Thyroid gland (tissue), 4 donors: ENCODE measurements at regions not wholly inside any gene's neighbourhood (a gene's known extent, or its start where the extent isn't known, plus 50 kb on each side); places are given as distances from the start of the nearest gene placed in this dataset.

Source experiments
- DNase-seq, 2 donors: peaks; one replicate each; pipeline ENCODE4 v3.0.0-alpha.2; 2019
- H3K27ac ChIP-seq, 3 donors: fragments of 200-600 bp; sonication (generic); 1 replicate in 2 of 3; 2 replicates in 1 of 3; pipeline ENCODE4 v1.5.1; 2016 to 2019; ENCODE audit warnings: mild to moderate bottlenecking in 1 of 3, moderate library complexity in 1 of 3
- H3K27me3 ChIP-seq: fragments of 200-600 bp; sonication (generic); one replicate; pipeline ENCODE4 v1.5.1; 2019
- H3K36me3 ChIP-seq, 2 donors: fragments of 200-600 bp; sonication (generic); one replicate each; pipeline ENCODE4 v1.5.1; 2016 to 2019
- H3K4me1 ChIP-seq, 2 donors: fragments of 200-600 bp; sonication (generic); one replicate each; pipeline ENCODE4 v1.5.1; 2017 to 2019
- H3K4me3 ChIP-seq, 3 donors: fragments of 200-600 bp; sonication (generic); replicated peaks in 1 of 3; 1 replicate in 2 of 3; 2 replicates in 1 of 3; pipeline ENCODE4 v1.5.1; 2016; ENCODE audit warnings: mild to moderate bottlenecking in 1 of 3
- H3K9me3 ChIP-seq: fragments of 200-600 bp; sonication (generic); one replicate; pipeline ENCODE4 v1.5.1; 2017
- POLR2A ChIP-seq, 2 donors: fragments of 450-650 bp; IDR thresholded peaks; one replicate each; pipeline ENCODE4 v1.6.1; 2017; ENCODE audit warnings: antibody characterized with exemption in 2 of 2, mild to moderate bottlenecking in 2 of 2, moderate library complexity in 1 of 2
- WGBS, 2 donors: methylation state at CpG; one replicate each; pipeline ENCODE4 v1.1.5; 2017; 5-methylcytosine and 5-hydroxymethylcytosine counted together
- intact Hi-C: fragments of 100-400 bp; cut with DNase I; formaldehyde crosslinking; loops from one replicate; pipeline ENCODE4 v1.15.1; 2023
- TF ChIP-seq, protein P1 (sequence below), 6 experiments: fragments of 200-600 bp in 3 of 6; fragments of 450-650 bp in 3 of 6; sonication (generic) in 3 of 6; IDR thresholded peaks; one replicate each; pipeline ENCODE4 v1.5.1; 2016 to 2019; ENCODE audit warnings: antibody characterized with exemption in 6 of 6, mild to moderate bottlenecking in 2 of 6, inconsistent platforms in 1 of 6, moderate library complexity in 1 of 6

DNA sequence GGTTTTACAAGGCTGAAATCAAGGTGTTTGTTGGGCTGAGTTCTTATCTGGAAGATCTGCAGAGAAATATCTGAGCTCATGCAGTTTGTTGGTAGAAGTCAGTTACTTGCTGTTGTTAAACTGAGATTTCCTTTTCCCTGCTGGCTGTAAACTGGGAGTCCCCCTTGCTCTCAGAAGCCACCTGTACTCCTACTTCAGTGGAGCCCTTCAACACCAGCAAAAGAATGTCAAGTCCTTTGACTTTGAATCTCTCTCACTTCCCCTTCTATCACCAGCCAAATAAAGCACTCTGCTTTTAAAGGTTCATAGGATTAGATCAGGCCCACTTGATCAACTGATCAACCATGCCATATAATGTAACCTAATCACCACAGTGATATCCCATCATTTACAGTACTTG is 252.2 kb upstream of the CDH7 start:
- Histone ChIP-seq H3K4me1 (no peaks in the 10 kb centered on the region), H3K27me3 (no peaks in the 10 kb centered on the region), H3K9me3 (no peaks in the 10 kb centered on the region), H3K27ac (no peak overlapping the region), H3K36me3 (no peaks in the 10 kb centered on the region), H3K4me3 (no peak overlapping the region)
- intact Hi-C loops = no loop called here
- no peak for DNase-seq
- TF ChIP-seq, protein P1, sequence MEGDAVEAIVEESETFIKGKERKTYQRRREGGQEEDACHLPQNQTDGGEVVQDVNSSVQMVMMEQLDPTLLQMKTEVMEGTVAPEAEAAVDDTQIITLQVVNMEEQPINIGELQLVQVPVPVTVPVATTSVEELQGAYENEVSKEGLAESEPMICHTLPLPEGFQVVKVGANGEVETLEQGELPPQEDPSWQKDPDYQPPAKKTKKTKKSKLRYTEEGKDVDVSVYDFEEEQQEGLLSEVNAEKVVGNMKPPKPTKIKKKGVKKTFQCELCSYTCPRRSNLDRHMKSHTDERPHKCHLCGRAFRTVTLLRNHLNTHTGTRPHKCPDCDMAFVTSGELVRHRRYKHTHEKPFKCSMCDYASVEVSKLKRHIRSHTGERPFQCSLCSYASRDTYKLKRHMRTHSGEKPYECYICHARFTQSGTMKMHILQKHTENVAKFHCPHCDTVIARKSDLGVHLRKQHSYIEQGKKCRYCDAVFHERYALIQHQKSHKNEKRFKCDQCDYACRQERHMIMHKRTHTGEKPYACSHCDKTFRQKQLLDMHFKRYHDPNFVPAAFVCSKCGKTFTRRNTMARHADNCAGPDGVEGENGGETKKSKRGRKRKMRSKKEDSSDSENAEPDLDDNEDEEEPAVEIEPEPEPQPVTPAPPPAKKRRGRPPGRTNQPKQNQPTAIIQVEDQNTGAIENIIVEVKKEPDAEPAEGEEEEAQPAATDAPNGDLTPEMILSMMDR (IDR thresholded peaks at IDR 0.05) = no peak
- no peak for TF ChIP-seq POLR2A (IDR thresholded peaks at IDR 0.05)

DNA sequence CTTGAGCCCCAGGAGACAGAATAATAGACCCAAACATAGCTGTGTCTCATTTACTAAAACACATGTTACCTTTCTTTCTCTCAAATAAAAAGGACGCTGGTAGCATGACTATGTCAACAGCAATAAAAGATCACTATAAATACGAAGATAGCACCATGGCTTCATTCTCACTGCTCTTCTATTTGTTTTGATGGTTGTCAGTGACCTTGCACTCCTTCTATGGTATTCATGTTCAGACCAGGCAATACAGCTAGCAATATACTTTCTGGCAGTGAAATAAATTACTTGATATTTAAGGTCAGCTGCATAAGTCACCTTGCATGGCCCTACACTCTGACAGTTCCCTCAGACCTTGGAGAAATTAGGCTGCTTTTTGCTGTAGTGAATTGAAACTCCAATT is 263.2 kb upstream of the CDH7 start:
- no peaks in the 10 kb centered on the region for H3K36me3 ChIP-seq
- H3K27me3 ChIP-seq = no peaks in the 10 kb centered on the region
- no peaks in the 10 kb centered on the region for H3K9me3 ChIP-seq
- no peaks in the 10 kb centered on the region for H3K4me1 ChIP-seq
- no peak overlapping the region for H3K4me3 ChIP-seq
- TF ChIP-seq POLR2A (IDR thresholded peaks at IDR 0.05) = no peak
- DNase-seq = no peak
- intact Hi-C loops = no loop called here
- WGBS, 2 donors = 64 to 68% methylated on average over 2 of the region's 2 CpGs
- no peak overlapping the region for H3K27ac ChIP-seq

DNA sequence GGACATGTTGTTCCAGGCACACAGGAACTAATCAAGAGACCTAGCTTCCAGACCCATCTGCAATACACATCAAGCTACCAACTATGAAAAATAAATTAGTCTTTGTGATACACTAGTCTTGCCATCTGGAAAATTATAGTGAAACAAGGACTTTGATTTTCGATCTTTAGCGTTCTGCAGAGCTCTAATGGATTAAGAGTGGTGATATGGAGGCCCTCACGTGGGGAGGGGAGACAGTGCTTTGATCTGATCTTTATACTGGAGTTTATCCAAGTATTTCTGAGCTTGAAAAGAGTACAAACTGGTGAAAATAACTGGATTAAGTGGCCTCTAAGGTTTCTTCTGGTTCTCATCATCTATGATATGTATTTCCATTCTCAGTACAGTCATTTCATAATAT is 273.4 kb upstream of the CDH7 start:
- Histone ChIP-seq H3K36me3 (no peaks in the 10 kb centered on the region), H3K27ac (no peak overlapping the region), H3K4me1 (no peaks in the 10 kb centered on the region), H3K4me3 (no peak overlapping the region), H3K27me3 (no peaks in the 10 kb centered on the region), H3K9me3 (no peaks in the 10 kb centered on the region)
- 80 to 82% methylated on average over 3 of the region's 3 CpGs for WGBS, 2 donors
- intact Hi-C loops = no loop called here
- DNase-seq = no peak
- no peak for TF ChIP-seq POLR2A (IDR thresholded peaks at IDR 0.05)
- TF ChIP-seq, protein P1 (IDR thresholded peaks at IDR 0.05) = no peak

DNA sequence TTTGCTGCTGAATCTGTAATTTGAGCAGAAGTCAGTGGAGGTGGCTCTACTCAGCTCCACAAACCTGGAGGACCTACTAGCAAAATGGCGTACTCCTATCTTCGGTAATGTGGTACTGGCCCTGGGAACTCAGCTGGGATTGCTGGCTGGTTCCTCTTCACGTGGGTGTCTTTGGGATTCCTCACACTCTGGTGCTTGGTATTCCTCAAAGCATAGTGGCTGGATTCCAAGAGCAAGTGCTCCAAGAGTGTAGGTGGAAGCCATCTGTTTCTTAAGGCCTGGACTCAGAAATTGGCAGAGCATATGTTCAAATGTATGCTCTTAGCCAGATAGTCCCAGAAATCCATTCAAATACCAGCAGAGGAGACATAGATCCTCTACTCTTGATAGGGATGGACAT is 281.9 kb upstream of the CDH7 start:
- no peak overlapping the region for H3K27ac ChIP-seq
- H3K4me1 ChIP-seq = no peaks in the 10 kb centered on the region
- 82 to 90% methylated on average over 3 of the region's 3 CpGs for WGBS, 2 donors
- H3K4me3 ChIP-seq = no peak overlapping the region
- no peak for DNase-seq
- H3K27me3 ChIP-seq = no peaks in the 10 kb centered on the region
- no peak for TF ChIP-seq POLR2A (IDR thresholded peaks at IDR 0.05)
- TF ChIP-seq, protein P1 (IDR thresholded peaks at IDR 0.05) = no peak
- no peaks in the 10 kb centered on the region for H3K9me3 ChIP-seq
- no peaks in the 10 kb centered on the region for H3K36me3 ChIP-seq
- intact Hi-C loops = no loop called here

DNA sequence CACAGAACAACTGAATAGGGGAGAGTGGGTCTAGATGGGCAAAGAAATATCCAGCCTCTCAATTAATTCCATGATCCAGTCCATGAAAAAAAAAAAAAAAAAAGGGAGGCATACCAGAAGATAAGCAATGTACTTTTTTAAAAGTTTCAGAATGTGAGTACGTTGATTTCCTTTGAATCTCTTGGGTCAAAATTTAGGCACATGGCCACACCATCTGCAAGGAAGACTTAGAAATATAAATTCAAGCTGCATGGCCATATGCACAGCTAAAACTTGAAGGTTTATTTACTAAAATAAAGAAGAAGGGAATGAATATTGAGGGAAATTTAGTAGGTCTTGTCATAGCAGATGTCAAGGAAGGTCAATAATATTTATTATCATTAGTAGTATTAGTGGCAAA is 286.5 kb upstream of the CDH7 start:
- H3K27me3 ChIP-seq = no peaks in the 10 kb centered on the region

More for the DNA sequence above, 286.5 kb upstream of the CDH7 start:
- DNase-seq = no peak
- no peaks in the 10 kb centered on the region for H3K36me3 ChIP-seq
- H3K4me3 ChIP-seq = no peak overlapping the region
- TF ChIP-seq, protein P1 (IDR thresholded peaks at IDR 0.05) = no peak
- no peak for TF ChIP-seq POLR2A (IDR thresholded peaks at IDR 0.05)
- no peaks in the 10 kb centered on the region for H3K4me1 ChIP-seq
- no peaks in the 10 kb centered on the region for H3K9me3 ChIP-seq
- no peak overlapping the region for H3K27ac ChIP-seq
- intact Hi-C loops = no loop called here
- 66 to 77% methylated on average over 1 of the region's 1 CpG for WGBS, 2 donors
